NOMO-1 treated with DMSO at 0.1 percent for 48 hours (cell line): ENCODE measurements at regions not wholly inside any gene's neighbourhood (a gene's known extent, or its start where the extent isn't known, plus 50 kb on each side); places are given as distances from the start of the nearest gene placed in this dataset.
"Not testable (repeated sequence)": the region's sequence is repeated elsewhere in the genome, so short reads cannot be mapped to it uniquely, and the experiment has no call there.

Experiments used
- DNase-seq: peaks from one replicate; lab custom pipeline; 2025; ENCODE audit not compliant: unreplicated experiment; lab: John Stamatoyannopoulos, UW

DNA sequence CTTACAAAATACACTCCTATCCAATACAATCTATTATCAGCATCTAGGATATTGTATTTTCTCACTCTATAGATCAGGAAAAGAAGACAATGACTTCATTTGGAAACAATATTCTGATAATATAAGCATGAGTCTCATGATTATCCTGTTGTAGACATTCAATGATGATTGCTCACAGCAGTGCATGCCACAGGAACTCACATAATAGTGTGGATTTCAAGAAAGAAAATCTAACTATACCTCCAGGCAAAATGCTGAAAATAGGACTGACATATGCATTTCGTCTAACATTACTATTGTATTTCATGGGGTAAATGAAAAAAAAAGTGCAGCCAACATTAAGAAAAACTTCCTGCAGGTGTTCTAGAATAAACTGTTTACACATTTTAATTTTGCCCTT, 122.6 kb downstream of the POSTN start:
- DNase-seq: no peak

- DNase-seq: no peak
These were observed 123.4 kb downstream of the POSTN start for GRCh38 chr13:37475151-37475550.

GRCh38 chr13:37473035-37473434, 125.5 kb downstream of the POSTN start:
- DNase-seq: no peak

DNA sequence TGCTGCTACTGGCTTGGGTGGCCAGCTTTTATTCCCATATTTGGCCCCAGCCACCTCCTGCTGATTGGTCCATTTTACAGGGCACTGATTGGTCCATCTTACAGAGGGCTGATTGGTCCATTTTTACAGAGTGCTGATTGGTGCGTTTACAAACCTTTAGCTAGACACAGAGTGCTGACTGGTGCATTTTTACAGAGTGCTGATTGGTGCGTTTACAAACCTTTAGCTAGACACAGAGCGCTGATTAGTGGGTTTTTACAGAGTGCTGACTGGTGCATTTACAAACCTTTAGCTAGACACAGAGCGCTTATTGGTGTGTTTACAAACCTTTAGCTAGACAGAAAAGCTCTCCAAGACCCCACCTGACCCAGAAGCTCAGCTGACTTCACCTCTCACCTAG, 126.3 kb downstream of the POSTN start:
- not testable (repeated sequence) for DNase-seq

- DNase-seq: no peak
These were observed 138.4 kb downstream of the POSTN start for GRCh38 chr13:37460166-37460565.

GRCh38 chr13:37457612-37458011, 141.0 kb downstream of the POSTN start:
- DNase-seq: no peak

DNA sequence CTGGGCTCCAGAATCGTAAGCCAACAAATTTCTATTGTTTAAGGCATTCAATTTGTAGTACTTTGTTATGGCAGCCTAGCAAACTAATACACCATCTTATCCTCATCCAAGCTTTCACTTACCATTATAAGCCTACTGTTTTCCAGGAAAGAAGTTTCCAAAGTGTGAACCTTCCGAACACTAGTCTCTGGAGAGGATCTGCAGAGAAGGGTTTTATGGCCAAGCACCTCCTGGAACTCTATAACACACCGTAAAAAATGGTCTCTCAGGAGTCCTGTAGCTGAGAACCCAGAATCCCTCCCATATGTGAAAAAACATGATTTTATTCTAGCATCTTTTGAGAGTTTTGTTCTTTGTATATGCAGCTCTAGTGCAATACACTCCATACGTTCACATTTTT, 142.1 kb downstream of the POSTN start:
- DNase-seq: no peak

- no peak for DNase-seq
These were observed 142.5 kb downstream of the POSTN start for GRCh38 chr13:37456041-37456440.

- DNase-seq: no peak
These were observed 145.3 kb downstream of the POSTN start for GRCh38 chr13:37453246-37453645.

GRCh38 chr13:37450276-37450675, 148.3 kb downstream of the POSTN start:
- DNase-seq: no peak

DNA sequence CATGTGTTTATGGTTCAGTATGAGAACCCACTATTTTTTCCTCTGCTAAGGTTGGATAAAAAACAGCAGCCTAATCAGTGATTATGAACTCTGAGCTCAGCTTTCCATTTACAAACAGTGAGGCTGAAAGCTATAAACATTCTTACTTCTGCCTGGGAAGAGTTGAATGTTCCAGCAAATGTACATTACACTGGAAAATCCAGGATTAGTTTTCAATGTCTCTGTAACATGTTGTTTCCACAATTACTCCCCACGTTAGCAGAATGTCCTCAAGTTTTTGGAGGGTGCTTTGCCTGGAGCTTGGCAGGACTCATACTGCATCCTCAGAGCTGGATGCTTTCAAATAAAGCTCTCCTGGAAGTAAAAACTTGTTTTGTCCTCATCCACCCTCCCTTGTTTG, 150.4 kb downstream of the POSTN start:
- DNase-seq: no peak

DNA sequence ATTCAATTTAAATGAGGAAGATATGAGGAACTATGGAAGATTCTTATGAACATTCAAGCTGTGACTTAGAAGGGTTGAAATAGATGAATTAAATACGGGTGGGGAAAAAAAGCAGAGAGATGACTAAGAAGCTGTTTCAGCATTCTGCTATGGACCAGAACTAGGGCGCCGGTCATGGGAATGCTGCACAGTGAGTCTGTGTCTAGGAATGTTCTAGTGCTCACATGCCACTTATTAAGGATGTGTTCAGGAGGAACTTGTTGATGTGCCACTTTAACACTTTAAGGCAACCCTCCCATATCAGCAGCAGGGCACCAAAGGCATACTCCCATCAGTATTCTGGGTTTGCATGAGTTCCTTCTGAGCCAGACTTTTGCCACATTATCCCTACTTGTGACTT, 152.1 kb downstream of the POSTN start:
- DNase-seq: no peak

GRCh38 chr13:37443538-37443937, 155.0 kb downstream of the POSTN start:
- DNase-seq: no peak

- no peak for DNase-seq
These were observed 155.6 kb downstream of the POSTN start for GRCh38 chr13:37442996-37443395.

DNA sequence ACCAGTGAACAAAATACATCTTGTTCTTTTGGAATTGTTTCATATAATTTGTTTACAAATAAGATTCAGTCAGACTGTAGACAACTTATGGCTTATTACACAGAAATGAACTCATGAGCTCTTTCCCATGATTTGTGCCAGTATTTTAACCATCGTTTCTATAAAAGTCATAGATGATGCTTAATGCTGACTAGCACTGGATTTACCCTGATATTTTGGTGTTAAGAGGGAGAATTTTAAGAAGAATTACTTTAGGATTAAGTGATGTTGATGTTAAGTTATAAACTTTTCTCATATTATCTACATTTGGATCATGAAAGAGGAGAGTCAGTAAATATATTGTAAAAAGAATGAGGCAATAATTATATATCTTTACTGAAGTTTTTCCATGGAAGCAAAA, 162.7 kb downstream of the POSTN start:
- DNase-seq: no peak

DNA sequence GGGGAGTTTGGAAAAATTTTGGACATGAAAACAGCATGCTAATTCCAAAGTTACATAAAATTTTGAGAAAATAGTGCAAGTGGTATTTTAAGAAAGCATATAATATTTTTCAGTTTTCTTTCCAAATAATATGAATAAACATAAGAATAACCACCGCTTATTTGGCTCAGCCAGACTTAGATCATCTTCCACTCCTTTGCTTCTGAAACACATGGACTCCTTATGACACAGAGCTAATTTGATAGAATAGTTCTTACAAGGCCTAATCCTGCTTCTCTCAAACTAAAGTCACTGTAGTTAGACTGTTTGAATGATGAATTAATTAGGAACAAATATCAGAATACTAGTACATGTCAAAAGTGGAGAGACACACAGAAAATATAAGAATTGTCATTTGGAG, 165.5 kb downstream of the POSTN start:
- DNase-seq: no peak

DNA sequence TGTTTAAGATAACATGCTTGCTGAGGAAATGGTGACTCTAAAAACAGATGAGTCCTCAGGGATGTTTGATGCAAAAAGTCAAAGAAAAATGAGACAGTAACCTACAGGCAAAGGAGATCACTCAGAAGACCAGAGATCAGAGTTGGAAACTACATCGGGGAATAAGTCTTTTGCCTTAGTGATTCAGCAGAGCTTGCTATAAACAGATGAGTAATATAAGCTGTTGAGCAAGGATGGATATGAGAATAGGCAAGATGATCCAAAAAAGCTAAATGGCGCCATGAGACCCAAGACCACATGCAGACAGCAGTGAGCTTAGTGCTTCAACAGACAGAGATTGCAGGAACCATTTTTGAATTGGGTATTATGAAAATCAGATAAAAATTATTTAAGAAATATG, 168.6 kb downstream of the POSTN start:
- no peak for DNase-seq

- DNase-seq: no peak
These were observed 170.6 kb downstream of the POSTN start for GRCh38 chr13:37427843-37428494.

GRCh38 chr13:37418490-37418889, 180.1 kb downstream of the POSTN start:
- no peak for DNase-seq

- no peak for DNase-seq
These were observed 181.5 kb downstream of the POSTN start for GRCh38 chr13:37417060-37417441.

- no peak for DNase-seq
These were observed 182.1 kb downstream of the POSTN start for GRCh38 chr13:37416291-37417059.

- DNase-seq: no peak
These were observed 185.4 kb downstream of the POSTN start for GRCh38 chr13:37413161-37413560.
